GM21825 (cell line): ENCODE measurements at regions not wholly inside any gene's neighbourhood (a gene's known extent, or its start where the extent isn't known, plus 50 kb on each side); places are given as distances from the start of the nearest gene placed in this dataset.

Experiments
- ATAC-seq: cut with Tn5 transposase; IDR thresholded peaks from one replicate; pipeline ENCODE4 v1.9.1; 2021; ENCODE audit warnings: mild to moderate bottlenecking, moderate library complexity; ENCODE audit not compliant: unreplicated experiment

- ATAC-seq, result no peak
Observed at GRCh38 chr20:21577551-21577950, 63.7 kb upstream of the NKX2-2 start.

DNA sequence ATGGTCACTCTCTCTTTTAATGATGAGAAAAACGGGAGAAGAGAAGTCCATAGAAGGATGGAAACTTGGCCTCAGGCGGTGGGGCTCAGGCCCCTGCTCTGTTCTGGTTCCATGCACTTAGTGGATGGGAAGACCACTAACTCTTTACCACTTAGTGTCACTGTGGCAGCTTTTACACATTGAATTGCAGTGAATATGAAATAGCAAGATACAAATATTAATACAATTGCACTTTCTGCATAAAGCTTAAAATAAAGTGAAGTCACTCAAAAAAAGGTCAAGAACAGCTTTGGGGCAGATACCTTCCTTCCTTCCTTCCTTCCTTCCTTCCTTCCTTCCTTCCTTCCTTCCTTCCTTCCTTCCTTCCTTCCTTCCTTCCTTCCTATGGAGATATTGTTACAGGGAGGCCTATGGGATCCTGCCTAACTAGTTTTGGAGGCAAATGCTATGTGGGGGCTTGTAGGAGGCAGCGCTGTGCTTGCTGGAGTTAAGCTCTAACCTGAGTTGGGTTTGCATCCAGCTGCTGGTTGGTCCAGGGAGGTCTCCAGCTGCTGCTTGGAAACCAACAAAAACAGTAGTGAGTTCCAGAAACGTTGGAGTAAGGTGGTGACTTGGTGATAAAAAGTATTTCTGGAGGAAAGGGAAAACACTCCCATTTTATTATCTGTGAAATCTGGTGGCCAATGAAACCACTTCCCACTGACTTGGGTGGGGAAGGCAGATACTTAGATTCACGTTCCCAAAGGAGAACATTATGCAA is 62.3 kb upstream of the NKX2-2 start:
- ATAC-seq, result no peak

DNA sequence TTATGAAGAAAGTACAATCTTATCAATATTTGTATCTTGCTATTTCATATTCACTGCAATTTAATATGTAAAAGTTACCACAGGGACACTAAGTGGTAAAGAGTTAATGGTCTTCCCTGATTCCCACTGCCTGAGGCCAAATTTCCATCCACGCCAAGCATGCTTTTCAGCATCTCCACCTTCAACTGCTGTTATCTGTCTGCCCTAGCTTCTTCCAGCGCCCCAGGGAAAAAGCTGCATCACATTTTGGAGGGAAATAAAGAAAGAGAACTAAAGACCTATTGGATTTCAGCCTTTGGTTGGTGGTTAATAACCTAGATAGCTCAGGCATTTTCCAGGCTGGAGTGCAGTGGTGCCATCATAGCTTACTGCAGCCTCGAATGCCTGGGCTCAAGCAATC is 61.3 kb upstream of the NKX2-2 start:
- no peak for ATAC-seq

DNA sequence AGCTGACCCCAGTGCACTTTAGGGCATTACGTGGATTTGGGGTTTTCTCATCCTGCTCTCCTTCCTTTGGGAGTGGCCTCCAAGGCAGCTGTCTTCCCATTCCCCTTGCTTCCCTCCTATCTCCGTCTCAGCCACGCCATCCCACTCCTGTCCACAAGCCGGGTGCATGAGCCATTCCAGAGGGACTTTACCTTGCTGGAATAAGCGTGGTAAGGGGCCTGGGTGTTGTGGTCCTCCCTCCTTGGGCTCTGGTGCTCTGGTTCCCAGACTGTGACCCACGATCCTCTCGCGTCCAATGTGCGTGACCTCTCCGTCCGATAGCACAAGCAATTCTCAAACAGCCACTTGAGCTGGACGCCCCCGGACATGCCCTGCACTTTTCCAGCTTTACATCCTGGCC is 60.6 kb upstream of the NKX2-2 start:
- no peak for ATAC-seq

DNA sequence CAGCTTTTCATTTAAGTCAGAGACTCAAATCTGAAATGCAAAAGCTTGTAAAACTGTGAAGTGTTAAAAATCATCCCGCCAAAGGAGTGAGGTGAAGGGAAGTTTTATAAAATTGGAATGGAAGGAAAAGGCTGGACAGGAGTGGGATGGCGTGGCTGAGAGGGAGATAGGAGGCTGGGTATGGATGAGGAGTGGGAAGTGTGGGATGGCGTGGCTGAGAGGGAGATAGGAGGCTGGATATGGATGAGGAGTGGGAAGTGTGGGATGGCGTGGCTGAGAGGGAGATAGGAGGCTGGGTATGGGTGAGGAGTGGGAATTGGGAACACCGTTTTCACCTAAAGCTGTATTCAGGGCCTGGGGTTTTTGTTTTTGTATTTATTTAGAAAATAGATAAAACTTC is 59.4 kb upstream of the NKX2-2 start:
- no peak for ATAC-seq

- no peak for ATAC-seq
Observed at GRCh38 chr20:21571841-21572690, 58.2 kb upstream of the NKX2-2 start.

- ATAC-seq, result no peak
Observed at GRCh38 chr20:21570285-21570992, 56.6 kb upstream of the NKX2-2 start.

GRCh38 chr20:21569586-21569985 is 55.7 kb upstream of the NKX2-2 start:
- no peak for ATAC-seq

DNA sequence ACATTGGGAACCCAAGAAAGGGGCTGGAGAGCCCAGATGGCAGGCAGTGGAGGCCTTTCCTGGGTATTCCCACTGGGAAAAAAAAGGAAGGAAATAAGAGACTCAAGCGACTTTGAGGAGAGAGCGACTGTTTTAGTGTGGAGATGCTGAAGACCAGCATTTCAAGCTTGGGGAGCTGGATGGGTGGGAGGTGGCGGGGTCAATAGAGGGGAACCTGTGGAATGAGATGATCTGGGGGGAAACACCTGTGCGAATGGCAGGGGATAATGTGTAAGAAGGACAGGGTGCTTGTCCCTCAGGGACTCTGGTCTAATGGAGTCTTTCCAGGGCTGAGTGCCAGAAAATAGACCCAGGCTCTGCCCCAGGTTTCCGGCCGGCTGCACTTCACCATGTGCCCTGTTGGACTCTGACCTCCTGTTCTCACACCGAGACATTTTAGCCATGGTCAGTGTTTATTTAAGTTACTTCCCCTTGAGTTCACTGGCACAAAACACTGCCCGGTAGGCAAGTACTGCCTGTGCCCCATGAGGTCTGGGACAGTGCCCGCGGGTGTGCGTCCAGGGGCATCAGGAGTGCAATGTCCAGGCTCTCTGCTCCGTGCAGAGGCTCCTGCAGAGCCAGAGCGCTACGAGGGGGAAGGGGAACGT is 50.4 kb upstream of the NKX2-2 start:
- ATAC-seq, result no peak
